Stimulated activated naive B cell treated with anti-CD40 and anti-IgM and Interleukin-4, amounts not matched to agents 10 μg/mL and 1 μg/mL and 100 μg/mL, for 72 hours (primary cell): ENCODE measurements at regions not wholly inside any gene's neighbourhood (a gene's known extent, or its start where the extent isn't known, plus 50 kb on each side); places are given as distances from the start of the nearest gene placed in this dataset.

Experiments used
- ATAC-seq, 2 donors: fragments of 150-1000 bp; cut with Tn5 transposase; replicated peaks; 2 replicates each; pipeline ENCODE4 v1.10.0; 2021; ENCODE audit warnings: moderate library complexity in 1 of 2
- DNase-seq: peaks from one replicate; pipeline ENCODE4 v3.0.0; 2021
- H3K27ac Mint-ChIP-seq: one replicate; pipeline ENCODE4 v1.8.0; 2022; ENCODE audit warnings: mild to moderate bottlenecking, mixed read lengths
- H3K27me3 Mint-ChIP-seq, 2 donors: one replicate each; pipeline ENCODE4 v1.8.0; 2022; ENCODE audit warnings: mixed read lengths in 2 of 2
- H3K36me3 Mint-ChIP-seq, 2 donors: one replicate each; pipeline ENCODE4 v1.8.0; 2022; ENCODE audit warnings: mixed read lengths in 2 of 2, mild to moderate bottlenecking in 1 of 2
- H3K4me1 Mint-ChIP-seq, 2 donors: one replicate each; pipeline ENCODE4 v1.8.0; 2022; ENCODE audit warnings: mixed read lengths in 2 of 2, mild to moderate bottlenecking in 1 of 2
- H3K4me3 Mint-ChIP-seq, 2 donors: one replicate each; pipeline ENCODE4 v1.8.0; 2022; ENCODE audit warnings: mild to moderate bottlenecking in 2 of 2, mixed read lengths in 2 of 2, moderate library complexity in 1 of 2
- H3K9me3 Mint-ChIP-seq, 2 donors: one replicate each; pipeline ENCODE4 v1.8.0; 2022; ENCODE audit warnings: mixed read lengths in 2 of 2, mild to moderate bottlenecking in 1 of 2

- H3K9me3 Mint-ChIP-seq: peaks cover 2 to 3% of the 10 kb centered on the region in 2 donors
- DNase-seq (no peak), ATAC-seq (no peak)
- no peak overlapping the region for H3K27ac Mint-ChIP-seq
- no peaks in the 10 kb centered on the region for H3K4me1 Mint-ChIP-seq
- H3K27me3 Mint-ChIP-seq: no peaks in the 10 kb centered on the region
- H3K36me3 Mint-ChIP-seq: no peaks in the 10 kb centered on the region
- no peak overlapping the region for H3K4me3 Mint-ChIP-seq
Observed at GRCh38 chr2:56100791-56101312, 82.9 kb upstream of the CCDC85A start.

GRCh38 chr2:56102098-56102497 is 81.7 kb upstream of the CCDC85A start:
- ATAC-seq (no peak), DNase-seq (no peak)
- Mint-ChIP-seq H3K27me3 (no peaks in the 10 kb centered on the region), H3K4me1 (no peaks in the 10 kb centered on the region), H3K27ac (no peak overlapping the region), H3K4me3 (no peak overlapping the region), H3K9me3 (peaks cover 2 to 3% of the 10 kb centered on the region in 2 donors), H3K36me3 (no peaks in the 10 kb centered on the region)

GRCh38 chr2:56102866-56103265 is 80.9 kb upstream of the CCDC85A start:
- ATAC-seq (no peak), DNase-seq (no peak)
- H3K4me3 Mint-ChIP-seq: no peak overlapping the region
- peaks cover 0 to 3% of the 10 kb centered on the region in 2 donors for H3K9me3 Mint-ChIP-seq
- no peaks in the 10 kb centered on the region for H3K4me1 Mint-ChIP-seq
- no peak overlapping the region for H3K27ac Mint-ChIP-seq
- no peaks in the 10 kb centered on the region for H3K36me3 Mint-ChIP-seq
- no peaks in the 10 kb centered on the region for H3K27me3 Mint-ChIP-seq

GRCh38 chr2:56104962-56105361 is 78.8 kb upstream of the CCDC85A start:
- DNase-seq (no peak), ATAC-seq (no peak)
- no peaks in the 10 kb centered on the region for H3K27me3 Mint-ChIP-seq
- H3K9me3 Mint-ChIP-seq: peaks cover 0 to 3% of the 10 kb centered on the region in 2 donors
- H3K4me3 Mint-ChIP-seq: no peak overlapping the region
- H3K4me1 Mint-ChIP-seq: no peaks in the 10 kb centered on the region
- no peak overlapping the region for H3K27ac Mint-ChIP-seq
- no peaks in the 10 kb centered on the region for H3K36me3 Mint-ChIP-seq

- Mint-ChIP-seq H3K27ac (no peak overlapping the region), H3K4me1 (no peaks in the 10 kb centered on the region), H3K9me3 (peaks cover 0 to 3% of the 10 kb centered on the region in 2 donors), H3K27me3 (no peaks in the 10 kb centered on the region), H3K4me3 (no peak overlapping the region), H3K36me3 (no peaks in the 10 kb centered on the region)
- ATAC-seq (no peak), DNase-seq (no peak)
Observed at GRCh38 chr2:56107502-56108220, 76.1 kb upstream of the CCDC85A start.

- no peak for ATAC-seq
- H3K9me3 Mint-ChIP-seq: no peaks in the 10 kb centered on the region
- peaks cover 0 to 2% of the 10 kb centered on the region in 2 donors for H3K27me3 Mint-ChIP-seq
- H3K36me3 Mint-ChIP-seq: no peaks in the 10 kb centered on the region
- no peak overlapping the region for H3K27ac Mint-ChIP-seq
- no peaks in the 10 kb centered on the region for H3K4me1 Mint-ChIP-seq
- H3K4me3 Mint-ChIP-seq: no peak overlapping the region
- no peak for DNase-seq
Observed at GRCh38 chr2:56108806-56109205, 75.0 kb upstream of the CCDC85A start.

- DNase-seq: no peak
- no peaks in the 10 kb centered on the region for H3K36me3 Mint-ChIP-seq
- no peaks in the 10 kb centered on the region for H3K4me1 Mint-ChIP-seq
- no peaks in the 10 kb centered on the region for H3K9me3 Mint-ChIP-seq
- ATAC-seq: no peak
- H3K27ac Mint-ChIP-seq: no peak overlapping the region
- H3K4me3 Mint-ChIP-seq: no peak overlapping the region
- H3K27me3 Mint-ChIP-seq: peaks cover 0 to 5% of the 10 kb centered on the region in 2 donors
Observed at GRCh38 chr2:56109994-56110393, 73.8 kb upstream of the CCDC85A start.

- peaks cover 0 to 5% of the 10 kb centered on the region in 2 donors for H3K27me3 Mint-ChIP-seq
- H3K27ac Mint-ChIP-seq: no peak overlapping the region
- no peak for DNase-seq
- H3K36me3 Mint-ChIP-seq: no peaks in the 10 kb centered on the region
- H3K4me3 Mint-ChIP-seq: no peak overlapping the region
- no peak for ATAC-seq
- H3K9me3 Mint-ChIP-seq: no peaks in the 10 kb centered on the region
- H3K4me1 Mint-ChIP-seq: no peaks in the 10 kb centered on the region
Observed at GRCh38 chr2:56113382-56113975, 70.3 kb upstream of the CCDC85A start.

- Mint-ChIP-seq H3K27me3 (peaks cover 0 to 5% of the 10 kb centered on the region in 2 donors), H3K9me3 (no peaks in the 10 kb centered on the region), H3K4me1 (no peaks in the 10 kb centered on the region), H3K27ac (no peak overlapping the region), H3K4me3 (no peak overlapping the region), H3K36me3 (no peaks in the 10 kb centered on the region)
- DNase-seq (no peak), ATAC-seq (no peak)
Observed at GRCh38 chr2:56117764-56118163, 66.0 kb upstream of the CCDC85A start.

- H3K27ac Mint-ChIP-seq: no peak overlapping the region
- H3K4me3 Mint-ChIP-seq: no peak overlapping the region
- no peaks in the 10 kb centered on the region for H3K36me3 Mint-ChIP-seq
- H3K27me3 Mint-ChIP-seq: peaks cover 0 to 5% of the 10 kb centered on the region in 2 donors
- DNase-seq: no peak
- no peak for ATAC-seq
- no peaks in the 10 kb centered on the region for H3K4me1 Mint-ChIP-seq
- H3K9me3 Mint-ChIP-seq: no peaks in the 10 kb centered on the region
Observed at GRCh38 chr2:56118474-56118873, 65.3 kb upstream of the CCDC85A start.

- no peaks in the 10 kb centered on the region for H3K9me3 Mint-ChIP-seq
- ATAC-seq (no peak), DNase-seq (no peak)
- H3K27me3 Mint-ChIP-seq: peaks cover 3 to 10% of the 10 kb centered on the region in 2 donors
- H3K36me3 Mint-ChIP-seq: no peaks in the 10 kb centered on the region
- H3K4me1 Mint-ChIP-seq: no peaks in the 10 kb centered on the region
- H3K27ac Mint-ChIP-seq: no peak overlapping the region
- H3K4me3 Mint-ChIP-seq: no peak overlapping the region
Observed at GRCh38 chr2:56121995-56122394, 61.8 kb upstream of the CCDC85A start.

- Mint-ChIP-seq H3K27me3 (peaks cover 3 to 10% of the 10 kb centered on the region in 2 donors), H3K27ac (no peak overlapping the region), H3K36me3 (no peaks in the 10 kb centered on the region), H3K9me3 (no peaks in the 10 kb centered on the region), H3K4me1 (no peaks in the 10 kb centered on the region), H3K4me3 (no peak overlapping the region)
- ATAC-seq (no peak), DNase-seq (no peak)
Observed at GRCh38 chr2:56123538-56123937, 60.3 kb upstream of the CCDC85A start.

- no peaks in the 10 kb centered on the region for H3K9me3 Mint-ChIP-seq
- no peaks in the 10 kb centered on the region for H3K36me3 Mint-ChIP-seq
Observed at GRCh38 chr2:56127010-56127409, 56.8 kb upstream of the CCDC85A start.

GRCh38 chr2:56127463-56128152 is 56.2 kb upstream of the CCDC85A start:
- H3K36me3 Mint-ChIP-seq: no peaks in the 10 kb centered on the region
- ATAC-seq (no peak), DNase-seq (no peak)
- peaks cover 7 to 16% of the 10 kb centered on the region in 2 donors for H3K27me3 Mint-ChIP-seq
- H3K9me3 Mint-ChIP-seq: no peaks in the 10 kb centered on the region
- no peak overlapping the region for H3K4me3 Mint-ChIP-seq
- no peaks in the 10 kb centered on the region for H3K4me1 Mint-ChIP-seq
- no peak overlapping the region for H3K27ac Mint-ChIP-seq

More at GRCh38 chr2:56127010-56127409, 56.8 kb upstream of the CCDC85A start:
- Mint-ChIP-seq H3K27ac (no peak overlapping the region), H3K4me3 (no peak overlapping the region), H3K4me1 (no peaks in the 10 kb centered on the region), H3K27me3 (peaks cover 3 to 16% of the 10 kb centered on the region in 2 donors)
- no peak for ATAC-seq
- DNase-seq: no peak

- DNase-seq: no peak
- no peak for ATAC-seq
Observed at GRCh38 chr2:56128235-56128634, 55.6 kb upstream of the CCDC85A start.

More at GRCh38 chr2:56128235-56128634, 55.6 kb upstream of the CCDC85A start:
- no peaks in the 10 kb centered on the region for H3K36me3 Mint-ChIP-seq
- no peak overlapping the region for H3K4me3 Mint-ChIP-seq
- no peak overlapping the region for H3K27ac Mint-ChIP-seq
- H3K9me3 Mint-ChIP-seq: no peaks in the 10 kb centered on the region
- no peaks in the 10 kb centered on the region for H3K4me1 Mint-ChIP-seq
- H3K27me3 Mint-ChIP-seq: peaks cover 7 to 16% of the 10 kb centered on the region in 2 donors
